Activated CD4-positive, alpha-beta T cell treated with anti-CD3 and anti-CD28 coated beads, Interleukin-2, Interleukin-4, amounts not matched to agents 100 ng/mL and 50 ng/mL, durations not matched to agents 16 hours and 8 hours (primary cell): ENCODE measurements at regions not wholly inside any gene's neighbourhood (a gene's known extent, or its start where the extent isn't known, plus 50 kb on each side); places are given as distances from the start of the nearest gene placed in this dataset.

Experiments
- DNase-seq: peaks from one replicate; pipeline ENCODE4 v3.0.0-alpha.2; 2020; ENCODE audit warnings: low spot score

- DNase-seq: no peak
These were observed 424.9 kb upstream of the MGAT4C start for GRCh38 chr12:86681060-86681459.

GRCh38 chr12:86675197-86675596, 419.0 kb upstream of the MGAT4C start:
- DNase-seq: no peak

GRCh38 chr12:86670986-86671385, 414.8 kb upstream of the MGAT4C start:
- DNase-seq: no peak

GRCh38 chr12:86669010-86669409, 412.8 kb upstream of the MGAT4C start:
- no peak for DNase-seq

GRCh38 chr12:86666316-86666715, 410.1 kb upstream of the MGAT4C start:
- no peak for DNase-seq

GRCh38 chr12:86663716-86664115, 407.5 kb upstream of the MGAT4C start:
- DNase-seq: no peak

GRCh38 chr12:86663173-86663572, 407.0 kb upstream of the MGAT4C start:
- DNase-seq: no peak

- DNase-seq: no peak
These were observed 406.3 kb upstream of the MGAT4C start for GRCh38 chr12:86662464-86662863.

- no peak for DNase-seq
These were observed 404.4 kb upstream of the MGAT4C start for GRCh38 chr12:86660488-86661147.

GRCh38 chr12:86659985-86660384, 403.8 kb upstream of the MGAT4C start:
- no peak for DNase-seq

GRCh38 chr12:86658303-86658702, 402.1 kb upstream of the MGAT4C start:
- DNase-seq: no peak

GRCh38 chr12:86647800-86648199, 391.6 kb upstream of the MGAT4C start:
- no peak for DNase-seq

- no peak for DNase-seq
These were observed 378.5 kb upstream of the MGAT4C start for GRCh38 chr12:86634456-86635410.

- no peak for DNase-seq
These were observed 370.8 kb upstream of the MGAT4C start for GRCh38 chr12:86627001-86627400.

GRCh38 chr12:86623267-86623666, 367.1 kb upstream of the MGAT4C start:
- no peak for DNase-seq

GRCh38 chr12:86621957-86622356, 365.8 kb upstream of the MGAT4C start:
- no peak for DNase-seq

GRCh38 chr12:86613311-86613710, 357.1 kb upstream of the MGAT4C start:
- DNase-seq: no peak

GRCh38 chr12:86608638-86609037, 352.4 kb upstream of the MGAT4C start:
- DNase-seq: no peak

- DNase-seq: no peak
These were observed 345.5 kb upstream of the MGAT4C start for GRCh38 chr12:86601550-86602308.

- DNase-seq: no peak
These were observed 344.6 kb upstream of the MGAT4C start for GRCh38 chr12:86600664-86601231.

- no peak for DNase-seq
These were observed 341.2 kb upstream of the MGAT4C start for GRCh38 chr12:86597431-86597830.

GRCh38 chr12:86590296-86590695, 334.1 kb upstream of the MGAT4C start:
- DNase-seq: no peak
